NOMO-1 treated with dmso at 0.1 percent for 144 hours (cell line): ENCODE measurements at regions not wholly inside any gene's neighbourhood (a gene's known extent, or its start where the extent isn't known, plus 50 kb on each side); places are given as distances from the start of the nearest gene placed in this dataset.

Experiments used
- DNase-seq: peaks from one replicate; lab custom pipeline; 2025; ENCODE audit not compliant: unreplicated experiment; lab: John Stamatoyannopoulos, UW

DNA sequence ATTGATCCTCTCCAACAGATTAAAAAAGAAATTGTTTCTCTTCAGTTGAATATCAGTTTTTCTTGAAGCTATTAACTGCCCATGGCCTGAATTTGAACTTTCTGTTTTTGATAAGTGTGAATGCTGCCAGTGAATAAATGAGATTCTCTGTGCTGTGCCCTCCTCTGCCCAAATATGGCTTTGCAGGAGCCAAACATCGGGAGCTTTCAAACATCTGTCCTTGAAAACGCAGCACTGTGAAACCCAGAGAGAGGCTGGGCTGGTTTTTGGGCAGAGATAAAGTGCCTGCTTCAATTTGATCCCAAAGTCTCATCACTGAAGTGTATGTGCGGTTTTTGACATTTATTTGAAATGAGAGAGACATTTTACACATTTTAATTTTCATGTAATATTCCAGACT, 268.3 kb upstream of the SHH start:
- DNase-seq, result no peak

DNA sequence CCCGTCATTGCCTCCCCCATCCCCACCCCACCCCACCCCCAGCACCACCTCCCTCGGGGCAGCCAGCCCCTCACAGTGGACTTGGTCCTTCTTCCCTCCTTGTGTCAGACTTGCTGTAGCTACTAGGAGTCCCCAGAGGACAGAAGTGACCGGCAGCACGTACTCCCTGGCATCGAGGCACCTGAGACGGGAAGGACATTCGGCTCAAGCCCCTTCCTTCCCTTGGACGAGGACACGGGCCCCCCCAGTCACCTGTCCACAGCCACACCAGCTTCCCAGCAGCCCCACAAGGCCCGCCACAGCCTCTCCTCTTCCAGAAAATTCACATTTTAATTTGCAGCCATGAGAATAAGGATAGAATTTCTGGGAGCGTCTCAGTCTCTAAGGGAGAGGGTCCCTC, 267.8 kb upstream of the SHH start:
- no peak for DNase-seq

DNA sequence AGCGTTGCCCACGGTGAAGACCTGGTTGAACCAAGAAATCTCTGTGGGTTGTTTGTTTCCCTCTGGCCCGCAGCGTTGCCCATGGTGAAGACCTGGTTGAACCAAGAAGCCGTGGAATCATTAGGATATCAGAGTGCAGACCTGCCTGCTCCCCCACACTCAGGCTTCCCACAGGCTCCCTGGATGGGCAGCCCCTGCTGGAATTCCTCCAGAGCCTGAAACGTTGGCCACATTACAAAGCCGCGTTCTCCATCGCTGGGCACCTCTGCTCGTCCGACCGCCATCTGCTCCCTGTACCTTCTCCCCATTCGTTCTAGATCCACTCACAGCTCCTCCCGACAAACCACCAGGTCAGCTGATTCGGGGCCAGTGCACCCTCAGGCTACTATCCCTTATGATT, 266.9 kb upstream of the SHH start:
- DNase-seq, result no peak

DNA sequence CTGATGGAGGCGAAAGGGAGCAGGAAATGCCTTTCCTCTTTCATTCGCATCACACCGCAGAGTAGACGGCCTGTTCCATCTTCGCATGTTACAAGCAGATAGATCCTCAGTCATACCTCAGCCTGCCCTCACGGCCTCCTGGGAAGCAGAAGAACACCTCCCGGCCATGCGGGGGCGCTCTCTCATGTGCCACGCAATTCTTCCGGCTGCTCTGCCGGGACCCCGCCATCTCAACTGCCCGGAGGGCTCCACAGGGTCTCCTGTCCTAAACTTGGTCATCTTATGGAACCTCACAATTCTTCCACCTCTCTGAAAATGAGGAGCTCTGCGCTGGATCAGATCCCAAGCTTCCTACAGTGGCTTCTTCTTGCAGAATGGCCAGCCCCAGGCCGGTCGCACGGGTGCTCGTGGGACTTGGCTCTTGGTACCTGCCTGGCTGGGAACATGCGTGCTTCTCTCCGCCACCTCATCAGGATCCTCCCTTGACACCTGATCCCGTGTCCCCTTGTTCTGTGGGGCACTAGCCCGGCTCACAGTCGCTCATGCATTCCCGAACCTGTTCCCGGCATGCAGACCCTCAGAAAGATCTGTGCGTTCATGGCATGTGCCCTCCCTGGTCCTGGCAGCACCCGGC, 262.8 kb upstream of the SHH start:
- DNase-seq, result no peak

DNA sequence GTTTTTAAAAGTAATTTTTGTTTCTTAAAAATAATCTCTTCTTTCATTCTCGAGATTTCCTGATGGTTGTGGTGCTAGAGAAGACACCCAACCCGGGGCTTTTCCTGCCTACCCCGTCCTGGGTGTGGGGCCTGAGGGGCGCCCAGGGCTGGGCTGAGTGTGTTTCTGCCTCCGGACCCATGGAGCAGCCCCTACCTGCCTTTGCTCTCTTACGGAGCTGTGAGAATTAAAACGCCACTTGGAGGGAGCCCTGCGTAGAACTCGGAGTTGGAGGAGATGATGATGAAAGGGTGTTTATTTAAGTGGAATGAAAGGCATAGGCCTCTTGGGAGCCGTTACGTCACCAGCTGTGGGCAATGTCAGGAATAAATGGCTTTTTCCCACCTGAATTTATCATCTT, 261.8 kb upstream of the SHH start:
- no peak for DNase-seq

DNA sequence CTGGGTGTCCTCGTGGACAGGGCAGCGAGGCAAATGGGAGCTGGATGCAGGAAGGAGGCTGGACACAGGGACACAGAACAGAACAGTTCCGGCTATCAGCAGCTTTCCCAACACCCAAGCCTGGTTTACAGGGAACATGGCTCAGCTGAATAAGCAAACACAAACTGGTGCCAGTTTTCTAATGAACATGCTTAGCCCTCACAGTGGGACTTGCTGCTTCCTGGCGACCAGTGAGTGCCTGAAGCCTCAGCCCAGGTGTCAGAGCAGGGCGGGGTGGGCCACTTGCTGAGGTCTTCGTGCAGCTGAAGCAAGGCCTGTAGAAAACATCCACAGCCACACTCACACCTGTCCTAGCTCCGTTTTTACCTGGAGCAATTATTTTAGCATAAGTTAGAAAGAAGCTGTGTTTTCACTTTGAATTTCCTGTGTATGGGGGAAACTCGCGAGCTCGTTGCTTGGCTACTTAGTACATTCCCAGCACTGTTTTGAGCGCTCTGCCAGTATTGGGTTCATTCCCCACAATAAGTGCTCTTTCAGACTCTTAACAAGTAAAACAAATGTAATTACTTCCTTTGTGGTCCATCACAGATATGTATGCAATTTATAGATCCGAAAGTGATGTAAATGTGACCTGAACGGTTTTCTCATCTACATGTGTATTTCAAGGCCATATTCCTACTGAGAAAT, 261.2 kb upstream of the SHH start:
- DNase-seq, result no peak

DNA sequence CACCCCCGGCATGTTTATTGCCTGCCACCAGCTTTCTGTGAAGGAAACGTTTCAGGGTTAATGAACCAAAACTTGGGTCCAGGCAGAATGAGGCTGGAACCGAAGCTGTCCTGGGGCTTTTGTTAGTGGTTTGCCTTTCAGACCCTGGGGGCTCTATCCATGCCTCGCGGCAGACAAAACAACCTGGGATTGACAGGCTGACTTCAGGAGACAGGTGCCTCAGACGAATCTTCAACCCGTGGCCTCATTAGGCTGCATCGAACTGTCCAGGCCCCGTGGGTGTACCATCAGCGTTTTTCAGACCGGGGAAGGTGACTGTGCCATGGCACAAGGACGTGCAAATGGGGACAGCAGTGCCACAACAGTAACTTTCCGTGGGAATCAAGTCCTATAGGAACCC, 259.3 kb upstream of the SHH start:
- DNase-seq, result no peak

DNA sequence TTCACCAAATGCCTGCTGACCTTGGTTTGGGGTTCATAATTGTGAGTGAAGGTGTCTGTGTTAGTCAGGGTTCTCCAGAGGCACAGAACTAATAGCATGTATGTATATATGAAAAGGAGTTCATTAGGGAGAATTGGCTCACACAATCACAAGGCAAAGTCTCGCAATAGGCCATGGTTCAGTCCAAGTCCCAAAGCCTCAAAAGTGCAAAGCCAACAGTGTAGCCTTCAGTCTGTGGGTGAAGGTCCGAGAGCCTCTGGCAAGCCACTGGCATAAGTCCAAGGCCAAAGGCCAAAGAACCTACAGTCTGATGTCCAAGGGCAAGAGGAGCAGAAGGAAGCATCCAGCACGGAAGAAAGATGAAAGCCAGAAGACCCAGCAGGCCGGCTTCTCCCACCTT, 257.6 kb upstream of the SHH start:
- DNase-seq, result no peak

DNA sequence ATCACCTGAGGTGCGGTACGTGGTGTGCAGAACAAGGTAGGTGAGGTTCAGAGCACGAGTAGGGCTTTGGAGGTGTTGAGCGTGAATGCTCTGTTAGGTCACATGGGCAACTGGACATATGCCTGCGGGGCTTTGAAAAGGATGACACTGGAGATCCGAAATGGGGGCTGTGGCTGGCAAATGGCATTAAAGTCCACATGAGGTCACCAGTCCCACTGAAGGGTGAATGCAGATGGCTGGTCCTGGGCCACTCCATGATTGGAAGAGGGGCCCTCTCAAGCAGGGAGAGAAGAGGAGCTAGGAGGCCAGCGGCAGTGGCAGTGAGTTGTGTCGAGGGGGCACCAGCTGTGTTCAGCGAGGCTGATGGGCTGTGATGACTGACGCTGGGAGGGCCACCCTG, 254.9 kb upstream of the SHH start:
- no peak for DNase-seq

DNA sequence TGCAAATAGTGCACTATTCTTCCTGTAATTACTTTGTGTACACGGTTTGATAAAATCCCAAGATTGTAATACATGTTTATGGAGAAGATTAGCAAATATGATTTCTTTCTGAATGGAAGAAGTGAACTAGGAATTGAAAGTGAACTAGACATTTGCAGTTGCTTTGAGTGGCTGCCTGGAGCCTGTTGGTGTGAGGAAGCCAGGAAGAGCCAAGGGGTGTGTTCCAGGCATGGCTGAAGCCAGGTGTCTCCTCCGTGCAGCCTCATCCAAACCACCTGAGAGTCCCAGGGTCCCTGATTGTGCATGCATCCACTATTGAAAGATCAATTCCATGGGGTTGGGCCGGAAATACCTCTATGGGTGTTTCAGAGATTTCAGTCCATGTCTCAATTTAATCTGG, 253.1 kb upstream of the SHH start:
- no peak for DNase-seq

DNA sequence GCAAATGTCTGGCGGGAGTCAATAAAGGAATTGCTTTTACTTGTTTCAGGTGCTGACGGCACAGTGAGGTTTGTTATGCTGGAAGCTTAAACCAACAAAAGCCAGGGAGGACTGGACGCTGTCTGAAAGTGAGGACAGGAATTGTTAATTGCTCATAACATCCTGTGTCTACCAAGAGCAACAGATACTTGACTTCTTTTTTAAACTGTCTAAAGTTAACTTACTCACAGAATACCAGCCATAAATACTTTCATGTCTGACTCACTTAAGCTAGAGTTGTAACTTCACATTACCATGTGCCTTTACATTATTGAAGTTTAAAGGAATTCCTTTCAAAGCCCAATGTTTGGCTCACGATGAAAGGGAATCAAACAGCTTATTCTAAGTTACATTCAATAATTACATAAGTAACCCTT, 252.7 kb upstream of the SHH start:
- DNase-seq, result no peak

DNA sequence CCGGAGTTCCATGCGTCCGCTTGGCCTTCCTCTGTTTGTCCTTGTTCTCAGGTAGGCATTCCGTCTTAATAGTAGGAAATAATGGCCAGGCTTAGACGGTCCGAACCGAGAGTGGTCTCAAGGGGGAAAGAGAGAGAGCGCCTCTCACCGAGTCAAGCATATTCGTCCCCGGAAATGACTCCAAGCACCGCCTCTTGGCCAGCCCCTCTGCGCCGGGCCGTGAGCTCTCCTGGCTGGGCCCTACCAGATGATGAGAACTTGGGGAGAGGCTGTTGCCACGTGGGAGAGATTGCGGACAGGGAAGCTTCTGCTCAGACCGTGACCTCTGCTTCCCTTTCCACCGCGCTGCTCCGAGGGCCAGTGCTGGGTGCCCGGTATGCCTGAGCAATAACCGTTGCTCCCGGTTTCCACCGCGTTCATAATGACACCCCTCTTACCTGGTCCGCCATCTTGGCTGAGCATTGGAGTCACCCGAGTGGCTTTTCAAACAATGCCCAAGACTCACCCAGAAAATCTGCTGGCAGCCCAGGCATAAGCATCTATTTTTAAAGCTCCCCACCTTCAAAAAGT, 251.1 kb upstream of the SHH start:
- DNase-seq, result no peak

DNA sequence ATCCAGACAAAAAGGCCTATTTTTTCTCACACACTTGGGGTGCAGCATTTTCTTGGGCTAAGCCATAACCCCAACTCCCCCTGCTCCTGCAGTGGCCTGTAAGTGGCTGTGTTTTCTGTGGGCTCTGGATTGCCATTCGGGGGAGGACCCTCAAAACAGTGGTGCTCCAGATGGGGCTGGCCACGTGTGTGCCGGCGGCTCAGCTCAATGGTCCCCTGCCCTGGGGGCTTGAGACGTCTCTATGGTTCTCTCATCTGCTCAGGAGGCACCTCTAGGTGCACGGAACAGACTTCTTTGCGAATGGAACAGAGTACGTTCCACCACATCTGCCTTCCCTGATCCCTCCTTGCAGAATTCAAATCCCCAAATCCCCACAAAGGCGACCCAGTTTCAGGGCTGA, 250.0 kb upstream of the SHH start:
- no peak for DNase-seq

DNA sequence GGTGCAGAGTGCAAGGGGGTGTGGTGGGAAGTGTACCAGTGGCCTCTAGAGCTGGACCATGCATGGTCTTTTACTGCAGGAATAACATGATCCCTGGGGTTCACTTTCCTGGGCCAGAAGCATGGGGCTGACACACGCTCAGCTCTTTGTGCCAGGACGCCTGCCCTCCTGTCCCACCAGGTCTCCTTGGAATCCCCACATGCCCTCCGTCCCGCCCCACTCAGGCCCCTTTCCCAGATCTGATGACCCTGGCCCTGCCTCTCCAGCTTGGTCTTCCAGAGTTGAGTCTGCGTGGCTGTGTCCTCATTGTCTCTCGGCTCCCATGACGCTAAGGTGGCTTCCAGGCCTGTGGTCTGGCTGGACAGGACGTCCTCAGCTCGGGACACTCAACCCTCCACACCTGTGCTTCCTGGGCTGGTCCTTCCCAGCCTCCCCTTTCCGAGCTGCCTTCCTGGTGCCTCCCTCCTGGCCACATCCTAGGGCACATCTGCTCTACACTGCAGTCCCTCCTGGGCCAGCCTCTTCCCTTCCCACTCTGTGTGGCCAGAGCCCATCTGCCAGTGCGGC, 249.5 kb upstream of the SHH start:
- DNase-seq, result no peak

DNA sequence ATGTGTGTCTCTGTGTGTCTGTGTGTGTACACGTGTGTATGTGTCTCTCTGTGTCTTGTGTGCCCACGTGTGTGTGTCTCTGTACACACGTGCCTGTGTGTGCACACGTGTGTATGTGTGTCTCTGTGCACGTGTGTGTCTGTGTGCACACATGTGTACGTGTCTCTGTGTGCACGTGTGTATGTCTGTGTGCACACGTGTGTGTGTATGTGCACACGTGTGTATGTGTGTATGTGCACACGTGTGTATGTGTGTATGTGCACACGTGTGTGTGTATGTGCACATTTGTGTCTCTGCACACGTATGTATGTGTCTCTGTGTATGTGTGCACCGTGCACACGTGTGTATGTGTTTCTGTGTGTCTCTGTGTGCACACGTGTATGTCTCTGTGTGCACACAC, 248.7 kb upstream of the SHH start:
- DNase-seq, result no peak

DNA sequence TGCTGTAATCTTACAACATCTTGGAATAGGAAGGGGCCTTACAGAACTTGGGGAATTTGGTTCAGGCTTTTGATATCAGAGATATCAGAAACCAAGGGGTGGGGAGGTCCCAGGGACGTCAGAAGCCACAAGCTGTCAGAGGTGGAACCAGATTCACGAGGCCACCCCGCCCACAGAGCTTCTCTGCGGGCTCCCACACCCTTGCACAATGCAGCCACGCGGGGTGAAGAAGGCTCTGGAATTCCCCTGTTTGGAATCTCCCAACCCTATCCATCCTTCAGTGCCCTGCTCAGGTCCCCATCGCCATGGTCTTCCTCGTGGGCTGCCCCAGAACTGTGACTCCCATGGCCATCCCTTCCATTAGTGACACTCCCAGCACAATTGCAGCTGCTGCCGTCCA, 247.1 kb upstream of the SHH start:
- DNase-seq, result no peak

DNA sequence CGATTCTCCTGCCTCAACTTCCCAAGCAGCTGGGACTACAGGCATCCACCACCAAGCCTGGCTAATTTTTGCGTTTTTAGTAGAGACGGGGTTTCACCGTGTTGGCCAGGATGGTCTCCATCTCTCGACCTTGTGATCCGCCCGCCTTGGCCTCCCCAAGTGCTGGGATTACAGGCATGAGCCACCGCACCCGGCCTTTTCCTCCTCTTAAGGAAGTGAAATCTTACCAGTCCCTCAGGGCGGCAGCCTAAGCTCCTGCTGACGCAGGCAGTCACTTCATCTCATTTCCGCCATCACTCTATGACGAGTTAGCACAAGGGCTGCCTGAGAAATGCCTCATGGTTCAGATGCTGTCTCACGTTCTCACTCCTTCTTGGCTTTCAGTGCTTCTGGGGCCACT, 246.0 kb upstream of the SHH start:
- DNase-seq, result no peak

DNA sequence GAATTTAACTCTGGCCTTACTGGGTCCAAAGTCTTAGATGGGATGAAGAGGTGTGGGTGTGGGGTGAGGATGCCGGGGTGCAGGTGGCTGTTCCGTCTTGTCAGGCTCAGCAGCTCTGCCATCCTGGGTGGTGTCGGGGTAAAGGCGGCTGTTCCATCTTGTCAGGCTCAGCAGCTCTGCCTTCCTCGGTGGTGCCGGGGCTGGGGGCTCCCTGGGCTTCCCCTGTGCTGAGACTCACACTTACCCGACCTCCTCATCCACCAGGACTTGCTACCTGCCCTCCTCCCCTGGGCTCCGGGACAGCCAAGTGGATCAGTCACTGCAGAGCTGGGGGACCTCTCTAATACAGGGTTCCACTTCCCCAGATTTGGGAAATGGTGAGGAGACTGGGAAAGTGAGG, 244.3 kb upstream of the SHH start:
- DNase-seq, result no peak

DNA sequence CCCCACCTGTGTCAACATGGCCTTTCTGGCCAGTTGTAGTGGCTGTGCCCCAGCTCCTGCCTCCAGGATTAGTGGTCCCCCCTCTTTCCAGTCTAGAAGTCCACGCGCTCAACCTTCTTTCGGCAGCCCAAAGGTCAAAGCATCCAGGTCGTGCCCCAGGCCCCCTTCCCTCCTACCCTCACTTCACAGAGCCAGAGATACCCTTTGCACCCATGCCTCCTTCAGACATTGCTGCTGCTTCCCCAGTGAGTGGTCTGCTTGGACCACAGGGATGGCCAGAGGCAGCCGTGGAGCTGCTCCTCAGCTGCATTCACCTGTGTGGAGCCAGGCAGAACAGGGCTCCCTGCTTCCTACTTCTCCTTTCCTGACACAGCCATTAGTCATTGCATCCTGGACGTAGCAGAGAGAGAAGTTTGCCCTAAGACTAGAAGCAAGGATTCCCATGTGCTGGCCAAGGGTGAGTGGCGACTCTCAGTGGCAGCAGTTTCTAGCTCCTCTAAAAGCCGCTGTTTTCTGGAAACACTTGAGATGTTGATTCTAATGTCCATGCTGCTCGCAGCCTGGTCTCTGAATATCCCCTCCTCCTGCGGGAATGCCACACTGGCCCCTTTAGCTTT, 243.1 kb upstream of the SHH start:
- DNase-seq, result no peak

DNA sequence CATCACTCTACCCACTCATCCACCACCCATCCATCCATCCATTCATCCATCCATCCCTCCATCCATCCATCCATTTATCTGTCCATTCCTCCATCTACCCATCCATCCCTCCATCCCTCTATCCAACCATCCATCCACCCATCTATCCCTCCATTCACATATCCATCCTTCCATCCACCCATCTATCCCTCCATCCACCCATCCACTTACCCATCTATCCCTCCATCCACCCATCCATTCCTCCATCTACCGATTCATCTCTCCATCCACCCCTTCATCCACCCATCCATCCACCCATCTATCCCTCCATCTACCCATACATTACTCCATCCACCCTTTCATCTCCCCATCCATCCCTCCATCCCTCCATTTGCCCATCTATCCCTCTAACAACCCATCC, 239.6 kb upstream of the SHH start:
- no peak for DNase-seq

DNA sequence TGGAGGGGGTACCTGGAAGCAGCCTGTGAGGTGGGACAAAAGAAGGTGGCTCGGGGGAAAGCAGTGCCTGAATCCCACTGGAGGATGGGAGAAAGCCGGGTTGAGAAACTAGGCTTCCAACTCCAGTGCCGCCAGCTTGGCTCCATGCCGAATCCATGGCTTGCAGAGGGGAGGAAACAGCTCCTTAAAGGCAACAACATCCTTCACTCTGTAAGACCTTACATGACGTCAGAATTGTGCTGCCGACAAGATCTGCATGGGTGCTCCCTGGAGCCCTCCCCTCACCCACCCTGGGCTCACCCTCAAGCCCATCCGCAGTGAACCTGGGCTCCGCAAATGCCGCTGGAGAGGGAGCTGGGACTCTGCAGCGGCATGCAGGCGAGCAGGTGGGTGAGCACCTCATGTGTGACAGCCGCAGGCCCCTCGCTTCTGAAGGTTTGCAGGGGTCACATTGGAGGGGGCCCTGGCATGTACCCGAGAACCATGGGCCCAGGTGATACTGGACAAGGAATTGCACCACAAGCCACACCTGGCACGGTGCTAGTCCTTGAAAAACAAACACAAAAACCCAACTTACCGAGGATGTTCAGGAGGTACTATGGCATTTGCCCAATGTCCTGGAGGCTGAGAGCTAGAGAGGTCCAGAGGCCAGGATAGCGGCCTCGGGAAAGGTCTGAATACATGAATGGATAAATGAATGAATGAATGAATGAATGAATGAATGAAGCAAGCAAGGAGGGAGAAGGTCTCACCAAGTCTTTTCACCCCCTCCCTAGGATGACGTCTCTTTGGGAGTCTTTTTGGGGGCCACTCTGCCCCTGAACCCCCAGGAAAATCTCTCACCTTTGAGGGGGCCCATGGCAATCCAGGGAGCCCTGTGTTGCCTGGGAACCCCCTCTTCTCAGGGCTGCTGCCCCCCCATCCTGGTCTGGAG, 238.6 kb upstream of the SHH start:
- DNase-seq, result no peak
